ENCODE measurements at regions not wholly inside any gene's neighbourhood (a gene's known extent, or its start where the extent isn't known, plus 50 kb on each side); places are given as distances from the start of the nearest gene placed in this dataset.

DNA sequence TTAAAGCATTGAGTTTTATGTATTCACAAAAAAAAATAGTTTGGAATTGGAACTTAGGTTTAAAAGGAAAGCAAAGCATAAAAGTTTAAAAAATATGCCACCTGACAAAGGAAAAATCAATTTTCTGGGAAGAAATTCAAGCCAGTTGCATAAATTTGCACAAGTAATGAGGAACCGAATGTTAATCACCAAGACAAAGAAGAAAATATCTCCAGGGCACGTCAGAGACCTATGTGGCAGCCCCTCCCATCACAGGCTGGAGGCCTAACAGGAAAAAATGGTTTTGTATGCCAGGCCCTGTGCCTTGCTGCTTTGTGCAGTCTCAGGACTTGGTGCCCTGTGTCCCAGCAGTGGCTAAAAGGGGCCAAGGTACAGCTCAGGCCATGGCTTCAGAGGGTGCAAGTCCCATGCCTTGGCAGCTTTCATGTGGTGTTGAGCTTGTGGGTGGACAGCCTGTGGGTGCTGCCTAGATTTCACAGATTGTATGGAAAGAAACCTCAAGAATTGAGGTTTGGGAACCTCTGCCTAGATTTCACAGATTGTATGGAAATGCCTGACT lies 767.2 kb upstream of the SLC10A2 start:
- H3K27me3 Mint-ChIP-seq (ENCODE audit: unreplicated experiment): no peaks in the 10 kb centered on the region
- peaks cover 11% of the 10 kb centered on the region for H3K9me3 Mint-ChIP-seq (ENCODE audit: unreplicated experiment)
- H3K27ac Mint-ChIP-seq (ENCODE audit: unreplicated experiment): no peak overlapping the region
- TF ChIP-seq, protein P1, sequence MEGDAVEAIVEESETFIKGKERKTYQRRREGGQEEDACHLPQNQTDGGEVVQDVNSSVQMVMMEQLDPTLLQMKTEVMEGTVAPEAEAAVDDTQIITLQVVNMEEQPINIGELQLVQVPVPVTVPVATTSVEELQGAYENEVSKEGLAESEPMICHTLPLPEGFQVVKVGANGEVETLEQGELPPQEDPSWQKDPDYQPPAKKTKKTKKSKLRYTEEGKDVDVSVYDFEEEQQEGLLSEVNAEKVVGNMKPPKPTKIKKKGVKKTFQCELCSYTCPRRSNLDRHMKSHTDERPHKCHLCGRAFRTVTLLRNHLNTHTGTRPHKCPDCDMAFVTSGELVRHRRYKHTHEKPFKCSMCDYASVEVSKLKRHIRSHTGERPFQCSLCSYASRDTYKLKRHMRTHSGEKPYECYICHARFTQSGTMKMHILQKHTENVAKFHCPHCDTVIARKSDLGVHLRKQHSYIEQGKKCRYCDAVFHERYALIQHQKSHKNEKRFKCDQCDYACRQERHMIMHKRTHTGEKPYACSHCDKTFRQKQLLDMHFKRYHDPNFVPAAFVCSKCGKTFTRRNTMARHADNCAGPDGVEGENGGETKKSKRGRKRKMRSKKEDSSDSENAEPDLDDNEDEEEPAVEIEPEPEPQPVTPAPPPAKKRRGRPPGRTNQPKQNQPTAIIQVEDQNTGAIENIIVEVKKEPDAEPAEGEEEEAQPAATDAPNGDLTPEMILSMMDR (IDR thresholded peaks at IDR 0.05; ENCODE audit: partially characterized antibody, unreplicated experiment): no peak
- peaks cover 16% of the 10 kb centered on the region for H3K36me3 Mint-ChIP-seq (ENCODE audit: unreplicated experiment)
- H3K4me1 Mint-ChIP-seq (ENCODE audit: low read depth, unreplicated experiment): peaks cover 9% of the 10 kb centered on the region
- no peak overlapping the region for H3K4me3 Mint-ChIP-seq (ENCODE audit: unreplicated experiment)
- DNase-seq: no peak

DNA sequence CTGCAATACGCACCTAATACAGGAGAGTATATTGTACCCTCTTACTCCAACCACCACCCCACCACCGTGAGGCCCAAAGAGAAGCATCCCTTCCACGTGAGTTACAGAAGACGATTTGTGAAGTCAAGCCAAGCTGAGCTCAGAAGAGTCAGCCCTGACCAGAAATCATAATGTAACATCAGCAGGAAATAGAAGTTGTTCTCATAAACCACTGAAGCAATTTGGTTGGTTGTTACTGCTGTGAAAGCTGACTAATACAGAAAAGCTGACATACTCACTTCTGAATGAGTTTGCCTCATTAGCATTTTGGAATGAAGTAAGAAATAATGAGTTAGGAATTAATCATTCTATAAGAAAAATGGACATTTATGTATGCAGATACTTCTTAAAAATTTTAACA lies 749.4 kb upstream of the SLC10A2 start:
- peaks cover 15% of the 10 kb centered on the region for H3K36me3 Mint-ChIP-seq (ENCODE audit: unreplicated experiment)
- no peak overlapping the region for H3K4me3 Mint-ChIP-seq (ENCODE audit: unreplicated experiment)
- no peaks in the 10 kb centered on the region for H3K4me1 Mint-ChIP-seq (ENCODE audit: low read depth, unreplicated experiment)
- TF ChIP-seq, protein P1 (IDR thresholded peaks at IDR 0.05; ENCODE audit: partially characterized antibody, unreplicated experiment): no peak
- no peaks in the 10 kb centered on the region for H3K27me3 Mint-ChIP-seq (ENCODE audit: unreplicated experiment)
- H3K27ac Mint-ChIP-seq (ENCODE audit: unreplicated experiment): no peak overlapping the region
- no peak for DNase-seq
- H3K9me3 Mint-ChIP-seq (ENCODE audit: unreplicated experiment): no peaks in the 10 kb centered on the region

DNA sequence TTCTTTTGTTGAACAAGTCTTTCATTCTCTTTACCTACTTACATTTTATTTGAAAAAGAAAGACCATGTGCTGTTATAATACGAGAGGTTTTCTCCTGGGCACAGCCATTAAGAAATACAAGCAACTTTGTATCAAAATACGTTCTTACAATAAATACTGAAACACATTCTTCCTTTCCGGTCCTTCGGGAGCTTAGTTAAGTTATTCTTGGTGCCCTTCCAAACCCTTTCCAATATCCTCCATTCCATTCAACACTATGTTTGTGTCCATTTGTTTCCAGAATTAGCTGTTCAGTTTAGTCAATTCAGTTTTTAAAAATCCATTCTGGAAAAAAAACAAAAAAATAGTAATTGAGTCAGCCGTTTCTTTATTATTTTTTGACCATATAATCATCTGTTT lies 746.8 kb upstream of the SLC10A2 start:
- no peak for DNase-seq
- H3K36me3 Mint-ChIP-seq (ENCODE audit: unreplicated experiment): peaks cover 6% of the 10 kb centered on the region
- H3K4me1 Mint-ChIP-seq (ENCODE audit: low read depth, unreplicated experiment): peaks cover 2% of the 10 kb centered on the region
- no peak overlapping the region for H3K4me3 Mint-ChIP-seq (ENCODE audit: unreplicated experiment)
- H3K9me3 Mint-ChIP-seq (ENCODE audit: unreplicated experiment): no peaks in the 10 kb centered on the region
- no peaks in the 10 kb centered on the region for H3K27me3 Mint-ChIP-seq (ENCODE audit: unreplicated experiment)
- TF ChIP-seq, protein P1 (IDR thresholded peaks at IDR 0.05; ENCODE audit: partially characterized antibody, unreplicated experiment): no peak
- no peak overlapping the region for H3K27ac Mint-ChIP-seq (ENCODE audit: unreplicated experiment)

DNA sequence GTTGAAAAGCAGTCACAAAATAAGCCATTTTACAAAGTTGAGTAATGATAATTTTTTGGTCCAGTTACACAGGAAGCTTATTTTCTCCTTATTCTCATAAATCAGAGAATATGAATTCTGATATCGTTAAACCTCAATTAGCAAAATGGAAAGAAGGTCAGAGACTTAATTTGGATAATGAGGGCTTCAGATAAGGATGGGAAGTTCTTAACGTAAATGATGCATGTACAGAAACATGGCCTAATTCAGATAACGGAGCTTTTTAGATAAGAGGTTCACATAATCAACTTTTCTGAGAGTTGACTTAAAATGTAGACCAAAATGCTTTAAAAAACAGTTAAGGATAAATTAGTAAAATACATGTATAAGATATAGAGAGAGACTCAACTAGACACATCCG lies 746.3 kb upstream of the SLC10A2 start:
- TF ChIP-seq, protein P1 (IDR thresholded peaks at IDR 0.05; ENCODE audit: partially characterized antibody, unreplicated experiment): no peak
- Mint-ChIP-seq H3K9me3 (ENCODE audit: unreplicated experiment) (peaks cover 2% of the 10 kb centered on the region), H3K27me3 (ENCODE audit: unreplicated experiment) (no peaks in the 10 kb centered on the region), H3K4me1 (ENCODE audit: low read depth, unreplicated experiment) (peaks cover 2% of the 10 kb centered on the region), H3K4me3 (ENCODE audit: unreplicated experiment) (no peak overlapping the region), H3K27ac (ENCODE audit: unreplicated experiment) (no peak overlapping the region), H3K36me3 (ENCODE audit: unreplicated experiment) (peaks cover 6% of the 10 kb centered on the region)
- no peak for DNase-seq

DNA sequence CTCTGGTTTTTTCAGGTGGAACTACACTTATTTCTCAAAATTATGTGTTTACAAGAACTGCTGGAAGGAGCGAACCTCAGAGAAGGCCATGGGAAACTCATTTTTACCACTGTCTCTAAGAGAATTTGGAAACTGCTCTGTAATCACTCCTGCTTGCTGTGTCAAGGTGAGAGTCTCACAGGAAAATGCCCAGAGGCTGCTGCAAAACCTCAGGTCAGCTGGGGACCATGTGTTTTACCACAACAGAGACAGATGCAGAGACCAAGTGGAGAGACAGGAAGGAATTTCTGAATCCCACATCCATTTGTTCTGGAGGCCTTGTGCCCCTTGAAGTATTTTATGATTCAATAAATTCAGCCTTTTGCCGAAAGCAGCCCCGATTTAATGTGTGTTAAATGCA lies 743.8 kb upstream of the SLC10A2 start:
- peaks cover 2% of the 10 kb centered on the region for H3K4me1 Mint-ChIP-seq (ENCODE audit: low read depth, unreplicated experiment)
- no peak overlapping the region for H3K27ac Mint-ChIP-seq (ENCODE audit: unreplicated experiment)
- peaks cover 4% of the 10 kb centered on the region for H3K9me3 Mint-ChIP-seq (ENCODE audit: unreplicated experiment)
- peaks cover 6% of the 10 kb centered on the region for H3K36me3 Mint-ChIP-seq (ENCODE audit: unreplicated experiment)
- DNase-seq: no peak
- TF ChIP-seq, protein P1 (IDR thresholded peaks at IDR 0.05; ENCODE audit: partially characterized antibody, unreplicated experiment): no peak
- H3K27me3 Mint-ChIP-seq (ENCODE audit: unreplicated experiment): no peaks in the 10 kb centered on the region
- H3K4me3 Mint-ChIP-seq (ENCODE audit: unreplicated experiment): no peak overlapping the region
